ENCODE measurements at regions not wholly inside any gene's neighbourhood (a gene's known extent, or its start where the extent isn't known, plus 50 kb on each side); places are given as distances from the start of the nearest gene placed in this dataset.

GRCh38 chr2:35978218-35978617 is 377.4 kb upstream of the CRIM1 start (continued):
- TF ChIP-seq, protein P1, sequence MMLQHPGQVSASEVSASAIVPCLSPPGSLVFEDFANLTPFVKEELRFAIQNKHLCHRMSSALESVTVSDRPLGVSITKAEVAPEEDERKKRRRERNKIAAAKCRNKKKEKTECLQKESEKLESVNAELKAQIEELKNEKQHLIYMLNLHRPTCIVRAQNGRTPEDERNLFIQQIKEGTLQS (CRISPR knock-in tag; conservative IDR thresholded peaks at IDR 0.05), result no peak

GRCh38 chr2:35976611-35977010 is 379.0 kb upstream of the CRIM1 start:
- DNase-seq (ENCODE audit: low spot score) (no peak), ATAC-seq (no peak)
- H3K36me3 Mint-ChIP-seq, result no peaks in the 10 kb centered on the region
- TF ChIP-seq IRF2 (CRISPR knock-in tag; IDR thresholded peaks at IDR 0.05; ENCODE audit: borderline replicate concordance, low read depth), result no peak
- TF ChIP-seq SMAD3 (CRISPR knock-in tag; IDR thresholded peaks at IDR 0.05; ENCODE audit: borderline replicate concordance), result no peak
- no peak for TF ChIP-seq FOXJ3 (CRISPR knock-in tag; IDR thresholded peaks at IDR 0.05; ENCODE audit: borderline replicate concordance)
- no peak for TF ChIP-seq FOXP4 (CRISPR knock-in tag; IDR thresholded peaks at IDR 0.05)
- TF ChIP-seq ZNF232 (CRISPR knock-in tag; IDR thresholded peaks at IDR 0.05), result no peak
- TF ChIP-seq JAZF1 (CRISPR knock-in tag; IDR thresholded peaks at IDR 0.05), result no peak
- no peak for TF ChIP-seq CREB1 (CRISPR knock-in tag; IDR thresholded peaks at IDR 0.05)
- TF ChIP-seq, protein P2, sequence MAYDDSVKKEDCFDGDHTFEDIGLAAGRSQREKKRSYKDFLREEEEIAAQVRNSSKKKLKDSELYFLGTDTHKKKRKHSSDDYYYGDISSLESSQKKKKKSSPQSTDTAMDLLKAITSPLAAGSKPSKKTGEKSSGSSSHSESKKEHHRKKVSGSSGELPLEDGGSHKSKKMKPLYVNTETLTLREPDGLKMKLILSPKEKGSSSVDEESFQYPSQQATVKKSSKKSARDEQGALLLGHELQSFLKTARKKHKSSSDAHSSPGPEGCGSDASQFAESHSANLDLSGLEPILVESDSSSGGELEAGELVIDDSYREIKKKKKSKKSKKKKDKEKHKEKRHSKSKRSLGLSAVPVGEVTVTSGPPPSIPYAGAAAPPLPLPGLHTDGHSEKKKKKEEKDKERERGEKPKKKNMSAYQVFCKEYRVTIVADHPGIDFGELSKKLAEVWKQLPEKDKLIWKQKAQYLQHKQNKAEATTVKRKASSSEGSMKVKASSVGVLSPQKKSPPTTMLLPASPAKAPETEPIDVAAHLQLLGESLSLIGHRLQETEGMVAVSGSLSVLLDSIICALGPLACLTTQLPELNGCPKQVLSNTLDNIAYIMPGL (CRISPR knock-in tag; IDR thresholded peaks at IDR 0.05), result no peak
- no peak for TF ChIP-seq PRDM15 (CRISPR knock-in tag; IDR thresholded peaks at IDR 0.05)
- no peak for TF ChIP-seq TP53 (CRISPR knock-in tag; IDR thresholded peaks at IDR 0.05)
- H3K27me3 Mint-ChIP-seq (ENCODE audit: low read depth), result no peaks in the 10 kb centered on the region
- POLR2A ChIA-PET, result no interaction called here
- H3K4me3 Mint-ChIP-seq, result no peak overlapping the region
- H3K4me1 Mint-ChIP-seq, result peaks cover 6% of the 10 kb centered on the region
- CTCF ChIA-PET, result no interaction called here
- no peak overlapping the region for H3K27ac Mint-ChIP-seq
- H3K9me3 Mint-ChIP-seq, result no peaks in the 10 kb centered on the region

- Mint-ChIP-seq H3K36me3 (no peaks in the 10 kb centered on the region), H3K27ac (no peak overlapping the region), H3K9me3 (peaks cover 3% of the 10 kb centered on the region; the same call in 1 of the 2 replicates), H3K4me1 (peaks cover 10% of the 10 kb centered on the region), H3K27me3 (ENCODE audit: low read depth) (no peaks in the 10 kb centered on the region), H3K4me3 (no peak overlapping the region)
- ChIA-PET POLR2A (no interaction called here), CTCF (interaction anchor here (1.3 kb wide), 1 partner anchor 348 kb away, joined by 3 read pairs; no protein-coding TSS in a partner anchor)
- no peak for DNase-seq (ENCODE audit: low spot score)
- no peak for ATAC-seq
- no peak for TF ChIP-seq GTF2I (CRISPR knock-in tag; conservative IDR thresholded peaks at IDR 0.05)
- TF ChIP-seq, protein P3, sequence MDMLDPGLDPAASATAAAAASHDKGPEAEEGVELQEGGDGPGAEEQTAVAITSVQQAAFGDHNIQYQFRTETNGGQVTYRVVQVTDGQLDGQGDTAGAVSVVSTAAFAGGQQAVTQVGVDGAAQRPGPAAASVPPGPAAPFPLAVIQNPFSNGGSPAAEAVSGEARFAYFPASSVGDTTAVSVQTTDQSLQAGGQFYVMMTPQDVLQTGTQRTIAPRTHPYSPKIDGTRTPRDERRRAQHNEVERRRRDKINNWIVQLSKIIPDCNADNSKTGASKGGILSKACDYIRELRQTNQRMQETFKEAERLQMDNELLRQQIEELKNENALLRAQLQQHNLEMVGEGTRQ (CRISPR knock-in tag; IDR thresholded peaks at IDR 0.05), result no peak
- TF ChIP-seq ZNF423 (CRISPR knock-in tag; IDR thresholded peaks at IDR 0.05), result no peak
- TF ChIP-seq ATF2 (CRISPR knock-in tag; IDR thresholded peaks at IDR 0.05; ENCODE audit: borderline replicate concordance, low read depth), result no peak
- TF ChIP-seq NFE2L1 (CRISPR knock-in tag; IDR thresholded peaks at IDR 0.05), result no peak
- no peak for TF ChIP-seq HMGA2 (CRISPR knock-in tag; IDR thresholded peaks at IDR 0.05)
- no peak for TF ChIP-seq ZNF317 (CRISPR knock-in tag; IDR thresholded peaks at IDR 0.05; ENCODE audit: borderline replicate concordance, low read depth)
- no peak for TF ChIP-seq PRRX2 (CRISPR knock-in tag; IDR thresholded peaks at IDR 0.05)
- TF ChIP-seq ELF4 (CRISPR knock-in tag; IDR thresholded peaks at IDR 0.05; ENCODE audit: low read depth), result no peak
- TF ChIP-seq, protein P4, sequence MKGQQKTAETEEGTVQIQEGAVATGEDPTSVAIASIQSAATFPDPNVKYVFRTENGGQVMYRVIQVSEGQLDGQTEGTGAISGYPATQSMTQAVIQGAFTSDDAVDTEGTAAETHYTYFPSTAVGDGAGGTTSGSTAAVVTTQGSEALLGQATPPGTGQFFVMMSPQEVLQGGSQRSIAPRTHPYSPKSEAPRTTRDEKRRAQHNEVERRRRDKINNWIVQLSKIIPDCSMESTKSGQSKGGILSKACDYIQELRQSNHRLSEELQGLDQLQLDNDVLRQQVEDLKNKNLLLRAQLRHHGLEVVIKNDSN (CRISPR knock-in tag; IDR thresholded peaks at IDR 0.05), result no peak
- TF ChIP-seq ATF6 (CRISPR knock-in tag; IDR thresholded peaks at IDR 0.05), result no peak
Measured at GRCh38 chr2:35973737-35974132, 381.8 kb upstream of the CRIM1 start.

Data from WTC11 (cell line).